B cell (primary cell): ENCODE measurements at regions not wholly inside any gene's neighbourhood (a gene's known extent, or its start where the extent isn't known, plus 50 kb on each side); places are given as distances from the start of the nearest gene placed in this dataset.
"Not testable (repeated sequence)": the region's sequence is repeated elsewhere in the genome, so short reads cannot be mapped to it uniquely, and the experiment has no call there.

ENCODE experiments used
- ATAC-seq: fragments of 200-7000 bp; cut with Tn5 transposase; one replicate; pipeline ENCODE4 v1.10.0; 2021; ENCODE audit warnings: low read depth, mild to moderate bottlenecking, moderate number of reproducible peaks, moderate library complexity
- CTCF ChIA-PET: fragments of 350-600 bp; sonication (Branson Sonifier 250); formaldehyde crosslinking; loops from one replicate; lab custom pipeline; 2021; ENCODE audit warnings: antibody characterized with exemption, inconsistent platforms; lab: Charles Lee
- POLR2A ChIA-PET: fragments of 350-600 bp; sonication (Branson Sonifier 250); formaldehyde crosslinking; loops from one replicate; lab custom pipeline; 2021; ENCODE audit warnings: antibody characterized with exemption; lab: Charles Lee
- DNase-seq: peaks from one replicate; pipeline ENCODE4 v3.0.0; 2013
- H2AFZ ChIP-seq: 2 replicates; pipeline ENCODE4 v1.6.1; 2012; ENCODE audit warnings: mild to moderate bottlenecking, low read depth, low read length; ENCODE audit not compliant: insufficient read depth, poor library complexity, severe bottlenecking
- H3K27ac ChIP-seq, 2 donors: 1 replicate in 1 of 2; 2 replicates in 1 of 2; pipeline ENCODE4 v1.5.1; 2012 to 2013; ENCODE audit warnings: low read length in 2 of 2, mild to moderate bottlenecking in 2 of 2, moderate library complexity in 1 of 2
- H3K27me3 ChIP-seq, 4 experiments: fragments of 200-600 bp in 1 of 4; sonication (generic) in 1 of 4; replicated peaks in 1 of 4; 1 replicate in 2 of 4; 2 replicates in 2 of 4; pipeline versions ENCODE4 v1.6.1 to v1.7.0; 2013 to 2016; ENCODE audit warnings: low read length in 3 of 4, mild to moderate bottlenecking in 2 of 4, mixed read lengths in 1 of 4, moderate library complexity in 1 of 4; ENCODE audit not compliant: insufficient read depth in 4 of 4, control insufficient read depth in 3 of 4; ENCODE audit errors: control extremely low read depth in 1 of 4
- H3K36me3 ChIP-seq, 2 experiments: replicated peaks in 1 of 2; 1 replicate in 1 of 2; 2 replicates in 1 of 2; pipeline versions ENCODE4 v1.6.1 to v1.7.1; 2013; ENCODE audit warnings: low read length in 1 of 2; ENCODE audit not compliant: insufficient read depth in 2 of 2, control insufficient read depth in 1 of 2; ENCODE audit errors: control extremely low read depth in 1 of 2, extremely low read depth in 1 of 2
- H3K4me1 ChIP-seq, 2 donors: fragments of 200-600 bp in 1 of 2; sonication (generic) in 1 of 2; 1 replicate in 1 of 2; 2 replicates in 1 of 2; pipeline versions ENCODE4 v1.5.1 to v1.6.1; 2013 to 2017; ENCODE audit warnings: low read length in 2 of 2; ENCODE audit not compliant: control insufficient read depth in 2 of 2, insufficient read depth in 2 of 2
- H3K4me2 ChIP-seq: replicated peaks from 2 replicates; pipeline ENCODE3; 2012; ENCODE audit warnings: mild to moderate bottlenecking, low read depth, low read length; ENCODE audit not compliant: poor library complexity, severe bottlenecking
- H3K4me3 ChIP-seq, 5 experiments: fragments of 200-600 bp in 1 of 5; sonication (generic) in 1 of 5; 1 replicate in 3 of 5; 2 replicates in 2 of 5; pipeline versions ENCODE4 v1.5.1 to v1.7.0; 2011 to 2016; ENCODE audit warnings: low read length in 4 of 5, mild to moderate bottlenecking in 4 of 5, low read depth in 2 of 5, control low read depth in 1 of 5, moderate library complexity in 1 of 5; ENCODE audit not compliant: insufficient read depth in 1 of 5; ENCODE audit errors: control extremely low read depth in 1 of 5, extremely low read depth in 1 of 5
- H3K79me2 ChIP-seq: fragments of 200-600 bp; sonication (generic); one replicate; pipeline ENCODE4 v1.6.0; 2016; ENCODE audit warnings: low read length; ENCODE audit not compliant: control insufficient read depth, insufficient read depth
- H3K9ac ChIP-seq: fragments of 200-600 bp; sonication (generic); 2 replicates; pipeline ENCODE4 v1.6.1; 2017; ENCODE audit warnings: mild to moderate bottlenecking, low read length, moderate library complexity
- H3K9me3 ChIP-seq, 3 donors: one replicate each; pipeline versions ENCODE4 v1.6.1 to v1.7.1; 2013; ENCODE audit warnings: low read length in 2 of 3; ENCODE audit not compliant: control insufficient read depth in 2 of 3, insufficient read depth in 1 of 3; ENCODE audit errors: control extremely low read depth in 1 of 3
- H4K20me1 ChIP-seq: 2 replicates; pipeline ENCODE4 v1.6.0; 2012; ENCODE audit warnings: mild to moderate bottlenecking, low read length; ENCODE audit not compliant: insufficient read depth, control insufficient read depth, poor library complexity, severe bottlenecking
- H3K27ac Mint-ChIP-seq: one replicate; pipeline ENCODE4 v1.8.0; 2021; ENCODE audit warnings: mixed read lengths
- H3K27me3 Mint-ChIP-seq: one replicate; pipeline ENCODE4 v1.8.0; 2021; ENCODE audit warnings: mixed read lengths
- H3K4me1 Mint-ChIP-seq: one replicate; pipeline ENCODE4 v1.8.0; 2021; ENCODE audit warnings: mixed read lengths
- H3K4me3 Mint-ChIP-seq: one replicate; pipeline ENCODE4 v1.8.0; 2021; ENCODE audit warnings: mixed read lengths
- H3K9me3 Mint-ChIP-seq: one replicate; pipeline ENCODE4 v1.8.0; 2022; ENCODE audit warnings: mixed read lengths; ENCODE audit not compliant: insufficient read depth
- CTCF ChIP-seq: fragments of 200-600 bp; IDR thresholded peaks from one replicate; pipeline ENCODE4 v1.8.0; 2022; ENCODE audit warnings: antibody characterized with exemption, mild to moderate bottlenecking
- EZH2 ChIP-seq: IDR thresholded peaks from 2 replicates; pipeline ENCODE4 v1.6.1; 2012; ENCODE audit warnings: borderline replicate concordance, low read depth, mild to moderate bottlenecking, moderate library complexity, low read length; ENCODE audit not compliant: insufficient read depth, poor library complexity, severe bottlenecking
- WGBS: methylation state at CpG from one replicate; pipeline ENCODE4 v1.1.5; 2013; ENCODE audit warnings: missing lambda C conversion rate; ENCODE audit not compliant: insufficient coverage; 5-methylcytosine and 5-hydroxymethylcytosine counted together
- intact Hi-C: fragments of 100-400 bp; cut with micrococcal nuclease; formaldehyde crosslinking; loops from one replicate; pipeline ENCODE4 v1.10.0; 2022

GRCh38 chr2:22185251-22185650, 1061.5 kb downstream of the TDRD15 start:
- no peak overlapping the region for H3K9ac ChIP-seq
- H3K4me3 ChIP-seq = no peak overlapping the region
- H3K27ac Mint-ChIP-seq = no peak overlapping the region
- POLR2A ChIA-PET = no interaction called here
- H3K36me3 ChIP-seq = no peaks in the 10 kb centered on the region
- H3K79me2 ChIP-seq = no peaks in the 10 kb centered on the region
- H3K4me2 ChIP-seq = no peak overlapping the region
- CTCF ChIA-PET = no interaction called here
- no peaks in the 10 kb centered on the region for H3K9me3 Mint-ChIP-seq
- no CpG with 5 or more reads among the region's 2 CpGs for WGBS
- H3K4me1 ChIP-seq = no peaks in the 10 kb centered on the region
- H3K9me3 ChIP-seq = peaks cover 0 to 13% (median 0%) of the 10 kb centered on the region in 3 donors
- no peaks in the 10 kb centered on the region for H4K20me1 ChIP-seq
- intact Hi-C loops = no loop called here
- H3K27me3 Mint-ChIP-seq = no peaks in the 10 kb centered on the region
- no peaks in the 10 kb centered on the region for H3K27me3 ChIP-seq
- H3K4me1 Mint-ChIP-seq = no peaks in the 10 kb centered on the region
- H3K27ac ChIP-seq = no peak overlapping the region
- no peak overlapping the region for H3K4me3 Mint-ChIP-seq
- DNase-seq (no peak), ATAC-seq (no peak)
- TF ChIP-seq EZH2 (no peak), CTCF (no peak)
- H2AFZ ChIP-seq = no peak overlapping the region

GRCh38 chr2:22186261-22186828, 1062.6 kb downstream of the TDRD15 start:
- H3K9me3 ChIP-seq, H2AFZ ChIP-seq, H3K27ac Mint-ChIP-seq, H3K27ac ChIP-seq, H3K4me3 Mint-ChIP-seq, intact Hi-C loops, H3K9me3 Mint-ChIP-seq, H3K79me2 ChIP-seq, H3K4me1 ChIP-seq, H3K4me1 Mint-ChIP-seq, H3K4me2 ChIP-seq, H3K36me3 ChIP-seq, H3K4me3 ChIP-seq, CTCF ChIA-PET, POLR2A ChIA-PET, ATAC-seq, DNase-seq, H3K27me3 ChIP-seq, H4K20me1 ChIP-seq, H3K27me3 Mint-ChIP-seq, H3K9ac ChIP-seq: not testable (repeated sequence)
- 96% methylated on average over 34 of the region's 38 CpGs for WGBS
